CD1c-positive myeloid dendritic cell (primary cell): ENCODE measurements at regions not wholly inside any gene's neighbourhood (a gene's known extent, or its start where the extent isn't known, plus 50 kb on each side); places are given as distances from the start of the nearest gene placed in this dataset.
"Not testable (repeated sequence)": the region's sequence is repeated elsewhere in the genome, so short reads cannot be mapped to it uniquely, and the experiment has no call there.

Experiments
- DNase-seq: peaks from one replicate; pipeline ENCODE4 v3.0.0-alpha.2; 2016; ENCODE audit errors: extremely low spot score

- no peak for DNase-seq
These were observed 213.6 kb downstream of the FBXO8 start for GRCh38 chr4:174069848-174070330.

GRCh38 chr4:174066611-174067205 is 216.8 kb downstream of the FBXO8 start:
- DNase-seq = no peak

GRCh38 chr4:174062831-174063230 is 220.6 kb downstream of the FBXO8 start:
- DNase-seq = no peak

GRCh38 chr4:174061026-174061425 is 222.4 kb downstream of the FBXO8 start:
- DNase-seq = no peak

- DNase-seq = peak; percentile 20
These were observed 224.6 kb downstream of the FBXO8 start for GRCh38 chr4:174058846-174059245.

GRCh38 chr4:174056959-174057358 is 226.5 kb downstream of the FBXO8 start:
- peak; percentile 7 for DNase-seq

GRCh38 chr4:174055344-174055743 is 228.1 kb downstream of the FBXO8 start:
- no peak for DNase-seq

GRCh38 chr4:174053895-174054294 is 229.6 kb downstream of the FBXO8 start:
- DNase-seq = no peak

GRCh38 chr4:174047363-174047762 is 236.1 kb downstream of the FBXO8 start:
- DNase-seq = no peak

GRCh38 chr4:174045829-174046228 is 237.6 kb downstream of the FBXO8 start:
- not testable (repeated sequence) for DNase-seq

GRCh38 chr4:174045381-174045780 is 238.1 kb downstream of the FBXO8 start:
- no peak for DNase-seq

- DNase-seq = no peak
These were observed 241.8 kb downstream of the FBXO8 start for GRCh38 chr4:174041555-174042105.

GRCh38 chr4:174040287-174040686 is 243.2 kb downstream of the FBXO8 start:
- DNase-seq = no peak

GRCh38 chr4:174038481-174038880 is 245.0 kb downstream of the FBXO8 start:
- no peak for DNase-seq

GRCh38 chr4:174037631-174038030 is 245.8 kb downstream of the FBXO8 start:
- no peak for DNase-seq

- DNase-seq = no peak
These were observed 246.4 kb downstream of the FBXO8 start for GRCh38 chr4:174037049-174037448.

GRCh38 chr4:174036576-174036975 is 246.9 kb downstream of the FBXO8 start:
- DNase-seq = no peak

- DNase-seq = no peak
These were observed 247.4 kb downstream of the FBXO8 start for GRCh38 chr4:174036111-174036510.

GRCh38 chr4:174023641-174024040 is 259.8 kb downstream of the FBXO8 start:
- no peak for DNase-seq

- no peak for DNase-seq
These were observed 265.2 kb downstream of the FBXO8 start for GRCh38 chr4:174018236-174018635.

GRCh38 chr4:174016251-174016650 is 267.2 kb downstream of the FBXO8 start:
- no peak for DNase-seq

- no peak for DNase-seq
These were observed 270.6 kb downstream of the FBXO8 start for GRCh38 chr4:174012886-174013259.

- DNase-seq = no peak
These were observed 271.2 kb downstream of the FBXO8 start for GRCh38 chr4:174012135-174012885.
